ENCODE measurements at regions not wholly inside any gene's neighbourhood (a gene's known extent, or its start where the extent isn't known, plus 50 kb on each side); places are given as distances from the start of the nearest gene placed in this dataset.

- DNase-seq: no peak
Measured at GRCh38 chr9:129395633-129396364, 217.7 kb upstream of the IER5L start.

- DNase-seq: no peak
Measured at GRCh38 chr9:129394886-129395279, 216.8 kb upstream of the IER5L start.

- no peak for DNase-seq
Measured at GRCh38 chr9:129394061-129394885, 216.2 kb upstream of the IER5L start.

- DNase-seq: no peak
Measured at GRCh38 chr9:129393064-129393463, 215.0 kb upstream of the IER5L start.

GRCh38 chr9:129392093-129392541 is 214.1 kb upstream of the IER5L start:
- DNase-seq: no peak

GRCh38 chr9:129391221-129391661 is 213.2 kb upstream of the IER5L start:
- no peak for DNase-seq

GRCh38 chr9:129390541-129390940 is 212.5 kb upstream of the IER5L start:
- DNase-seq: no peak

GRCh38 chr9:129387822-129388221 is 209.8 kb upstream of the IER5L start:
- no peak for DNase-seq

- DNase-seq: no peak
Measured at GRCh38 chr9:129386812-129387177, 208.7 kb upstream of the IER5L start.

- DNase-seq: no peak
Measured at GRCh38 chr9:129385211-129385934, 207.3 kb upstream of the IER5L start.

GRCh38 chr9:129384491-129385210 is 206.6 kb upstream of the IER5L start:
- no peak for DNase-seq

- DNase-seq: peak; percentile 84
Measured at GRCh38 chr9:129383561-129384490, 205.8 kb upstream of the IER5L start.

GRCh38 chr9:129383019-129383560 is 205.0 kb upstream of the IER5L start:
- no peak for DNase-seq

- DNase-seq: no peak
Measured at GRCh38 chr9:129382281-129383018, 204.4 kb upstream of the IER5L start.

GRCh38 chr9:129381481-129381957 is 203.5 kb upstream of the IER5L start:
- no peak for DNase-seq

- DNase-seq: no peak
Measured at GRCh38 chr9:129380961-129381401, 202.9 kb upstream of the IER5L start.

- no peak for DNase-seq
Measured at GRCh38 chr9:129379886-129380285, 201.8 kb upstream of the IER5L start.

GRCh38 chr9:129379181-129379836 is 201.2 kb upstream of the IER5L start:
- DNase-seq: no peak

- DNase-seq: no peak
Measured at GRCh38 chr9:129377931-129378661, 200.0 kb upstream of the IER5L start.
